Adrenal gland (tissue), 5 donors: ENCODE measurements at regions not wholly inside any gene's neighbourhood (a gene's known extent, or its start where the extent isn't known, plus 50 kb on each side); places are given as distances from the start of the nearest gene placed in this dataset.

Experiments
- CTCF ChIP-seq, 6 experiments: fragments of 450-650 bp in 4 of 6; fragments of 200-600 bp in 2 of 6; sonication (generic) in 1 of 6; IDR thresholded peaks; 1 replicate in 5 of 6; 2 replicates in 1 of 6; pipeline versions ENCODE4 v1.5.1 to v1.8.0; 2016 to 2021; ENCODE audit warnings: antibody characterized with exemption in 6 of 6, mild to moderate bottlenecking in 2 of 6, moderate library complexity in 1 of 6
- POLR2A ChIP-seq, 2 donors: fragments of 450-650 bp; IDR thresholded peaks; one replicate each; pipeline ENCODE4 v1.6.1; 2017; ENCODE audit warnings: antibody characterized with exemption in 2 of 2, mild to moderate bottlenecking in 2 of 2, moderate library complexity in 1 of 2
- donor health status: DM: no; HTN: no; CAD: no.

- no peak for TF ChIP-seq CTCF (IDR thresholded peaks at IDR 0.05)
- no peak for TF ChIP-seq POLR2A (IDR thresholded peaks at IDR 0.05)
Observed at GRCh38 chr5:96072791-96073165, 111.1 kb upstream of the ELL2 start.
